ENCODE measurements at regions not wholly inside any gene's neighbourhood (a gene's known extent, or its start where the extent isn't known, plus 50 kb on each side); places are given as distances from the start of the nearest gene placed in this dataset.
"Not testable (repeated sequence)": the region's sequence is repeated elsewhere in the genome, so short reads cannot be mapped to it uniquely, and the experiment has no call there.

DNA sequence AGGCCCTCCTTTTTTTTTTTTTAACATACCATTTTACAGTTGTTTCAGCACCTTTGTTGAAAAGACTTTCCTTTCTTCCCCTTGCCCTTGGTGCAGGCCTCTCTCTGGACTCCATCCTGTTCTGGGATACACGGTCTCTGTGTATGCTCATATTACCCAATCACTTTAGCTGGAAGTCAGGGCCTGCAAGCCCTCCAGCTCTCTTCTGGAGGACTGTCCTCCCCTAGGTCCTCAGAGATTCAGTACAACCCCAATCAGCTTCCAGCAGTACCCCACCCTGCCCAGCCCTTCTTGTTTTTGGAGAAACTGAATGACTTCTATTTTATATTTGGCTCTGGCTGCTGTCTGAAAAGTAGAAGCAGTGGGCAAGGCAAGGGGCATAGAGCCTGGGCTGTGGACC, 270.8 kb downstream of the KLF13 start:
- no peak for DNase-seq (ENCODE audit: low read depth, low spot score)

DNA sequence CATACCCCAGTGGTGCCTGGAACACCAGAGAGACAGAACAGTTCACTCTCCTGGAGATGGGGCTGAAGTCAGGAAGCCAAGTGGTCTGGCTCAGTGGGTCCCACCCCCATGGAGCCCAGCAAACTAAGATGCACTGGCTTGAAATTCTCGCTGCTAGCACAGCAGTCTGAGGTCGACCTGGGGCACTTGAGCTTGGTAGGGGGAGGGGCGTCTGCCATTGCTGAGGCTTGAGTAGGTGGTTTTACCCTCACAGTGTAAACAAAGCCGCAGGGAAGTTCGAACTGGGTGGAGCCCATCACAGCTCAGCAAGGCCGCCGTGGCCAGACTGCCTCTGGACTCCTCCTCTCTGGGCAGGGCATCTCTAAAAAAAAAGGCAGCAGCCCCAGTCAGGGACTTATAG, 272.0 kb downstream of the KLF13 start:
- DNase-seq (ENCODE audit: low read depth, low spot score): peak; percentile 52

DNA sequence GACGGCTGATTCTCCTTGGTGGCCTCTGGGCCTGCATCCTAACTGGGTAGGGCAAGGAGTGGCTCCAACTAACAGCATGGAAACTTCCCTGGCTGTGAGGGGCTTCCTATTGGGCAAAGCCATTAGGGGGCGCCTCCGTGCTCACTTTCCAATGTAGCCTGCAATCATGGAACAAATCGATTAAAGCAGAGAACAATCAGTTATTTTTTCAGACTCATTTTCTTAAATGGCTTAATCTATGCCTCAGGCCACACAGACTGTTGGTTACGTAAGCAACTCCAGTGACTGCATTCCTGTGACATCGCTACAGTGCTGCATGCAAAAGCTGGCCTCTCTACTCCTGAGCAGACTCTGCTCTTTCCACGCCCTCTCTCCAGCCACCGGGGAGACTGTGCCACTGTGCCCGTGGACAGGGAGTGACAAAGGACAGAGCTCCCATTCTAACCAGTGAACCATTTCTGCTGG, 278.9 kb downstream of the KLF13 start:
- no peak for DNase-seq (ENCODE audit: low read depth, low spot score)

DNA sequence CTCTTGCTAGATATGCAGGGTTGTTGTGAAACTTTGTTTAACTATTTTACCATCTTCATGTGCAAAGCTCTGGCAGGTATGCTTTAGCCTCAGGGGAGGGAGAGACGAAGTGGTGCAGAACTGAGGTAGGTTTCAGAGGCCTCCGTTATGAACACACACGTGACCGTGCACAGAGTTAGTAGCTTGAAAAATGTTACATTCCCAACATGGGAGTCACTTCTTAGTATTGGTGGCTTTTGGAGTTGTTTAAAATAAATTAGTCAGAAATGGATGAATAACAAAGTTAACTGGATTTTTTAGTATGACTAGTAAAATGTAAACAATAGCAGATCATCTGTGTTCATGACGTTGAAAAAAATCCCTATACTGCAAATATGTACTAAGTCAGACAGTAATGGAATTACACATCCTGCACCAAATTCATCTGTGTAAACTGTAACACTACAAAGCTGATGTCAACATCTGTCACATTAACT, 279.6 kb downstream of the KLF13 start:
- DNase-seq (ENCODE audit: low read depth, low spot score): no peak

DNA sequence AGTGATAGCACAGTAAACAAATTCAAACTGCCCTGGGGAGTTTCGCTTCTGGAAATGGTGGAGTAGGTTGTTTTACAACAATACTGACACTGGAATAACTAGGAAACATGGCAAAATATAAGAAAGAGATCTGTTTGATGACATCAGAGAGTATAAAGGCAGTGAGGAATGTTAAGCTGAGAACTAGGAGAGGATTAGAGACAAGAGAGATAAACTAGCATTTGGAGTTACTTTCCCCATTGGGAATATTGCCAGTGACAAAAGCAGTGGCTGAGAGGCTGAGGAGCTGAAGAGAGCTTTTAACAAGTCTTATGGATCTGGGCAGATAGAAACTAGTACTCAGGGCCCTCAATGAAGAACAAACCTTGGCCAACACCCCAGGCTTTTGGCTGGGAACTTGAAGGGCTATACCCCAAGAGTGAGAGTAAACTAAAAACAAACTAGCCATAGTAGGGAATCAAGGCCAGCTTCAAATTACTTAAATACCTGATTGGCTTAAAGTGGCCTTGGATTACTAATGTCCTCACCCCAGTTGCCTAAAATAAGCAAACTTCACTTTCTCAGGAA, 280.4 kb downstream of the KLF13 start:
- no peak for DNase-seq (ENCODE audit: low read depth, low spot score)

DNA sequence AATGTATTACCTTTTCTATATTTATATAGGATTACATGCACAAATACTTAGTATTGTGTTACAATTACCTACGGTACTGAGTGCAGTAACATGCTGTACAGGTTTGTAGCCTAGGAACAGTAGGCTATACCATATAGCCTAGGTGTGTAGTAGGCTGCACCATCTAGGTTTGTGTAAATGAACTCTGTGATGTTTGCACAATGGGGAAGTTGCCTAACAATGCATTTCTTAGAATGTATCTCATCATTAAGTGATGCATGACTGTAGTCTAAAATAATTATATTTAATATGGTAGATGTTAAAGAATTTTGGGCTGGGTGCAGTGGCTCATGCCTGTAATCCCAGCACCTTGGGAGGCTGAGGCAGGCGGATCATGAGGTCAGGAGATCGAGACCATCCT, 281.0 kb downstream of the KLF13 start:
- DNase-seq (ENCODE audit: low read depth, low spot score): no peak

DNA sequence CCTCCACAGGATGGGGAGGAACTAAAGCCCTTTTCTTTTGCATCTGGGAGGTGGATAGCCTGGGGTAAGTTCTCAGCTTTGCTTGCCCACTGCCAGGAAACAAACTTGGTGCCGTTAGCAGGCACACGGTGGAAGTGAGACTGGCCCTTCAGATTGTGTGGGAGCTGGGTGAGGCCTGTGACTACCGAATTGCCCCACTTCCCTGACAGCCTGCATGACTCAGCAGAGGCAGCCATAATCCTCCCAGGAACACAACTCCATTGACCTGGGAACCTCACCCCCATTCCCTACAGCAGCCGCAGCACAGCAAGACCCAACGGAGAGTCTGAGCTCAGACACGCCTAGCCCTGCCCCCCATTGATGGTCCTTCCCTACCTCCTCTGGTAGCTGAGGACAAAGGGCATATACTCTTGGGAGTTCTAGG, 282.6 kb downstream of the KLF13 start:
- DNase-seq (ENCODE audit: low read depth, low spot score): no peak

DNA sequence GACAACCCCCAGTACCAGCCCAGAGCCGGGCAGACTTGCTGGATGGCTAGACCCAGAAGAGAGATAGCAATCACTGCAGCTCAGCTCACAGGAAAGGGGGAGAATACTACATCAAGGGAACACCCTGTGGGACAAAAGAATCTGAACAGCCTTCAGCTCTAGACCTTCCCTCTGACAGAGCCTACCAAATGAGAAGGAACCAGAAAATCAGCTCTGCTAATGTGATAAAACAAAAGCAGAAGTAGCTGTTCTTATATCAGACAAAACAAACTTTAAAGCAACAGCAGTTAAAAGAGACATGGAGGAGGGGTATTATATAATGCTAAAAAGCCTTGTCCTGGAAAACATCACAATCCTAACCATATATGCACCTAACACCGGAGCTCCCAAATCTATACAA, 283.3 kb downstream of the KLF13 start:
- DNase-seq (ENCODE audit: low read depth, low spot score): no peak

DNA sequence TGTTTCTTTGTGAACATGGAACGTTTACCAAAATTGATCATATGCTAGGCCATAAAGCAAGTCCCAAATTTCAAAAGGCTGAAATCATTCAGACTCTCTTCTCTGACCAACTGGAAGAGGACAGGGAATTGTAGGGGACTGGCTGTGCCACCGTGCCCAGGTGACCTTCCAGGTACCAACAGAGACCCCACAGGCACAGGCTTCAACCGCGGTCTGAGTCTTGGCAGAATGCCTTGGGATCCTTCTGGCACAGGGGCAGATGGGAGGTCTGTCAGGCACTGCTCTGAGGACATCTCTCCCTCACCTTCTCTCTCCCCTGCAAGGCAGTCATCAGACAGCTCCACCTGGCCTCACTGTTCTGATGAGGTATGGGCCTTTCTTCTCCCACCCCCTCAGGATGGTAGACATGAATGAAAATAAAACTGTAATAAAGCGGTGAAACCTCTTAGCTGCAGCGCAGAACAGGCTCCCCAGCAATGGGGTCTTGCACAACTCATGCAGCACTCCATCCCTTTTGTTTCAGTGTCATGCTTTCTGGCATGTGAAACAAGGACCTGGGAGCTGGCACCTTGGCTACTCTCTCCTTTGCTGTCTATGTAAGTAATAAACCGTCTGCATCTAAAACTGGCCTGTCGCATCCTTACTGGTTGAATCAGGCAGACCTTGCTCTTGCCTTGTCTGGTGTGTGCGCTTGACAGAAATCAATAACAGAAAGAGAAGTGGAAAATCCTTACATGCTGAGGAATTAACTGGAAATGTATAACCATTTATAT, 289.2 kb downstream of the KLF13 start:
- no peak for DNase-seq (ENCODE audit: low read depth, low spot score)

DNA sequence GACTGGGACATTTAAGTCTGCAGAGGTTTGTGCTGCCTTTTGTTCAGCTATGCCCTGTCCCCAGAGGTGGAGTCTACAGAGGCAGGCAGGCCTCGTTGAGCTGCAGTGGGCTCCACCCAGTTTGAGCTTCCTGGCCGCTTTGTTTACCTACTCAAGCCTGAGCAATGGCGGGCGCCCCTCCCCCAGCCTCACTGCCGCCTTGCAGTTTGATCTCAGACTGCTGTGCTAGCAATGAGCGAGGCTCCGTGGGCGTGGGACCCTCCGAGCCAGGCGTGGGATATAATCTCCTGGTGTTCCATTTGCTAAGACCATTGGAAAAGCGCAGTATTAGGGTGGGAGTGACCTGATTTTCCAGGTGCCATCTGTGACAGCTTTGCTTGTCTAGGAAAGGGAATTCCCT, 296.7 kb downstream of the KLF13 start:
- not testable (repeated sequence) for DNase-seq (ENCODE audit: low read depth, low spot score)

DNA sequence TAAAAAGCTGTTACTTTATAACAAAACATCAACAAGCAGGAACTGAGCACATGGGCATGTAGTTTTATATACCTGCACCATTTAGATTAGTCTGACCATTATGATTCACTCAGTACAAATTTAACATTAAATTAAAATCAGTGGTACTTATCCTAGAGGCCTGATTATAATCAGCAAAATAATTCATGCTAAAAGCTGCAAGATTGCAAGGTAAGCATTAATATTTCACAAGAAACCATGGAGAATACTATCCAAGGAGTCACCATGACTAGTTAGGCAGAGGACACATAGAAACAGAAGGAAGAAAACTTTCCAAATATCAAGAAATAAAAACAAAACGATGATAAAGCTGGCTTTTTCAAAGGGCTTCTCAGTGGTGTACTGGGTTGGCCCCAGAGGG, 297.5 kb downstream of the KLF13 start:
- not testable (repeated sequence) for DNase-seq (ENCODE audit: low read depth, low spot score)

DNA sequence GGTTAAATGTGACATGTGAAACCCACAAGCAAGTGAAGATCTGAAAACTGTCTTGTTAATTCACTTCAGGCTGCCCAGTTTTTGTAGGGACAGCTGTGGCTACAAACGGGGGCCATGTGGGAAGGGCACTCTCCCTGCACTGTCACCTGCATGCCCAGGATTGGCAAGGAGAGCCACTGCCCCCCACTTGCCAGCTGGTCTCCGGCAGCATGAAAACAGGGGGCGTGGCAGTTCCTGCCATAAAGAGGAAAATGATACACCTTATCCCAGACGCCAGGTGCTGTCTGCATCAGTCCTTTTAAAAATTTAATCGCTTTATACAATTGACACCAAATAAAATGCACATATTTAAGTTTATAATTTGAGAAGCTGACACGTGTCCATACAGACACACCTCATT, 309.1 kb downstream of the KLF13 start:
- not testable (repeated sequence) for DNase-seq (ENCODE audit: low read depth, low spot score)

DNA sequence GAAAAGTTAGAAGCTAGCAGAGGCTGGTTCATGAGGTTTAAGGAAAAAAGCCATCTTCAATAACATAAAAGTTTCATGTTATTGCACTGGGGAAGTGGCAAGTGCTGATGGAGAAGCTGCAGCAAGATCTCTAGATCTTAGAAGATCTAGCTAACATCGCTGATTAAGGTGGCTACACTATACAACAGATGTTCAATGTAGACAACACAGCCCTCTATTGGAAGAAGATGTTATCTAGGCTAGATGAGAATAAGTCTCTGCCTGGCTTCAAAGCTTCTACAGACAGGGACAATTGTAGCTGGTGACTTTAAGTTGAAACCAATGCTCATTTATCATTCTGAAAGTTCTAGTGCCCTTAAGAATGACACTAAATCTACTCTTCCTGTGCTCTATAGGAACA, 310.3 kb downstream of the KLF13 start:
- not testable (repeated sequence) for DNase-seq (ENCODE audit: low read depth, low spot score)

DNA sequence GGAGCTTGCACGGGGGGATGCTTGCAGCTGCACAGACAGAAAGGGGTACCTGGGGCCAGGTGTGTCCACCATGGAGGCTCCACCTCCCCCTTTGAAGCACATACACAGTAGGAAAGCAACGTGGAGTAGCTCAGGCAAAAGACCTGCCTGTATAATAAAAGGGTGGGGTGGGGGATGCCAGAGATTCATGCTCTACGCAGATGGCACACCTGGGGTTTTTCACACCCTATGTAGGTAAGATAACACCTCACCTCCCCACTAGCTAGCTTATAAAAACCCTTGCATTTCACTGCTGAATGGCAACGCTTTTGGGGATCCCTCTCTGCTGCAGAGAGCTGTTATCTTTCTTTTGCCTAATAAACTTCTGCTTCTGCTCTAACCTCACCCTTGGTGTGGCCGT, 317.3 kb downstream of the KLF13 start:
- DNase-seq (ENCODE audit: low read depth, low spot score): not testable (repeated sequence)

DNA sequence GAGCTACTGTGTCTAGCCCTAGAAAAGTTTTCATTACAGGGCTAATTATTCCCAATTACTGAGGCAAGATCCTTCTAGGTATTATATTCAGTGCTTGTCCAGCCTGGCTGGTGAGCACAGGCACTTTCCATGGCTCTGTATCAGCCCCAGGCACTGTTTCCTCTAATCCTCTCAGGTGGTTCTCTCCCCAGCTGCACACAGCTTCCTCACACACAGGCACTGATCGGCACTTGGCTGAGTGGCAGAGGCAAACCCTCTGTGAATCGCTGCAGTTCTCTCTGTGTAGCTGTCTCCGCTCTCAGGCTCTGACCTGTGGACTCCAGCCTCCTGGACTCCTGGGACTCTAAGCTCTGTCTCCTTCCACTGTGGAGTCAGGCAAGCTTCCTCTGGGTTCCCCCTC, 318.1 kb downstream of the KLF13 start:
- DNase-seq (ENCODE audit: low read depth, low spot score): not testable (repeated sequence)

DNA sequence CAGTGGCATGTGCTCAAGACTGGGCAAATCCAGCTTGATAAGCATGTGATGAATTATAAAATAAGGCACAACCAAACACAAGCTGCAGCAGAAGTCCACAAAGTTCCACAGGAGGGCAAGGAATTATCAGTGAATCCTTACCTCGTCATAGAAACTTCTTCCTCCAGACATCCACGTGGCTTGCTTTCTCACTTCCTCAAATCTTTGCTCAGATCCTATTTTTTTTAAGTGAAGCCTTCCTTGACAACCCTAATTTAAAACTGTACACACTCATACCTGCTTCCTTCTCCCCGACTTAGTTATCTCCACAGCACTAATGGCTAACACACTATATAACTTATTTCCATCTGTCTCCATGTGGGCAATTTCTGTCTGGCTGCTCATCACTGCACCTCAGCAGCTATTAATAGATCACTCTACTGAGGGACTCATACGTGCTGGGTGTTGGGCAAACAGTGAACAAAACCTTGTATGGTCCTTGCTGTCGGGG, 320.7 kb downstream of the KLF13 start:
- DNase-seq (ENCODE audit: low read depth, low spot score): not testable (repeated sequence)

DNA sequence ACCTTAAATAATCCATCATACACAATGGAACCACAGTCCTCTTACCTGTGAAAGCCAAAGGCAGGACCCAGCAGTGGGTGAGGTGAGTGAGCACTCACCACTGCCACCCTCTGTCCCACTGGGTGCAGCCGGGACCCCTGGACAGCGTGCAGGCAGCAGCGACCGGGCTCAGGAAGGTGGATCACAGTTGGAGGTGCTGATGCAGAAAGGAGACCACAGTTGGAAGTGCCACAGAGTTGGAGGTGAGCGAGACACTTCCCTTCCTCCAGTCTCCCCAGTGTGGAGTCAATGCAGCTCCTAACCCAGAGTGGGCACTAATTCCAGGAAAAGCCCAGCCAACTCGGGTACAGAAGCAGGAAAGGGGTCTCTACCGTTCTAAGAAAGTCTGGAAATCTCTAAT, 323.0 kb downstream of the KLF13 start:
- DNase-seq (ENCODE audit: low read depth, low spot score): not testable (repeated sequence)

DNA sequence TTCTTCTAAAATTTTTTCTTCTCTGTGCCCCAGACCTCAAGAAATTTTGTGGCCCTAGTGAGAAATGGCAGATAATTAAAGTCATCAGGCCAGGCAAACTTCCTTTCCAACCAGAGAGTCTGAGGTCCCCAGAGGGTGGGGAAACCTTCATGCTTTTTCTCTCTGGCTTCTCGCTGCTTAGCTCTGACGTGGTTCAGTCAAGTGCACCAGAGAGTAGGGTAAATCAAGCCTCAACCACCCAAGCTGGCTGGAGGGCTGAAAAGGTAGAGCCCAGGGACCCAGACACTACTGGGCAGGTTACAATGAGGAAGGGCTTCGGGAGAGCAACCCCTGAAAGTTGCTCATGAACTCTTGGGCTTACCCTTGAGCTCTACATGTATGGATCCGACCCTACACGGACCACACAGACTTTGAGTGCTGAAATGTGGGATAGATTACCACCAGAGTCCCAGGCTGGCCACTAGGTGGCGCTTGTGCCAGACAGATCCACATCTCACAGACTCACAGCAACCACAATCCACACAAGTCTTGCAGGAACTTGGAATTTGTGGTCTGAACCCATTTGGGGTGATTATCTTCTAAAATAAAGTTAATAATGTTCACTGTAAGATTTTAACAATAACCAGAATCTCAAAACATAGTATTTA, 323.5 kb downstream of the KLF13 start:
- DNase-seq (ENCODE audit: low read depth, low spot score): not testable (repeated sequence)

DNA sequence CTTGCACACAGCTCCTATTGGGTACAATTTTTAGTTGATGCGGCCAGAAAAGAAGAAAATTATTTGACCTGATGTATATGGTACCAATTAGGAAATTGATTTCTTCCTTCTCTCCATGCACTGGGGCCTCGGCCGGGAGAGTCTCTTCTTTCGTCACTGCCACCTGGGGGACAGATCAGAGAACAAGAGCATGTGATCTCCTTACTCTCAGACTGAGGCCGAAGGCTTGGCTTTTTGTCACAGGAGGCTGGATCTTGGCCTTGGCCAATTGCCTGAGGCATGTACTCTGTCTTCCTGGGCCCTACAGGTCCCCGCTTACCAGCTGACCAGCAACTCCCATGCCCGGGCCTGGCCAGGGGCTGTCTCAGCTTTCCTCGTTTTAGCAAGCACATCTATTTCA, 330.3 kb downstream of the KLF13 start:
- not testable (repeated sequence) for DNase-seq (ENCODE audit: low read depth, low spot score)

DNA sequence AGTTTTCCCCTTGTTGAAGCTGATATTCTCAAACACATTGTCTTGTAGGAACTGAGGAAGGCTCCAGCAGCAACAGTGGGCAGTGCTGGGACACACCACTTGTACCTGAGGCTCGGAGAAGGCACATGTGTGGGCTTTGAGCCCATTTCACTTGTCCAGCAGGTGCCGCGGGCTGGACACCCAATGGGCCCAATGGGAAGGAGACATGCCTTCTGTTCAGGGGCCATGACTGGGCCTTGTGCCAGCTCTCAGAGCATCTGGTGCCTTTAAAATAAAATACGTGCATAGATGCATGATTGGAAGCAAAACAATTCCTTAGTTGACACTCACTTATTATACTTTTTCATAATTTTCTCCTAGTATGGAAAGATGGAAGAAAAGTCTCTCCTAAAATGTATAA, 334.2 kb downstream of the KLF13 start:
- no peak for DNase-seq (ENCODE audit: low read depth, low spot score)

DNA sequence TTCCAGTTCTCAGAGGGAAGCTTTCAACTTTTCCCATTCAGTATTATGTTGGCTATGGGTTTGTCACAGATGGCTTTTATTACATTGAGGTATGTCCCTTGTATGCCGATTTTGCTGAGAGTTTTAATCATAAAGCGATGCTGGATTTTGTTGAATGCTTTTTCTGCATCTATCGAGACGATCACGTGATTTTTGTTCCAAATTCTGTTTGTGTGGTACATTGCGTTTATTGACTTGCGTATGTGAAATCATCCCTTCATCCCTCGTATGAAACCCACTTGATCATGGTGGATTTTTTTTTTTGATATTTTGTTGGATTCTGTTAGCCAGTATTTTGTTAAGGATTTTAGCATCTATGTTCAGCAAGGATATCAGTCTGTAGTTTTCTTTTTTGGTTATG, 339.1 kb downstream of the KLF13 start:
- not testable (repeated sequence) for DNase-seq (ENCODE audit: low read depth, low spot score)

DNA sequence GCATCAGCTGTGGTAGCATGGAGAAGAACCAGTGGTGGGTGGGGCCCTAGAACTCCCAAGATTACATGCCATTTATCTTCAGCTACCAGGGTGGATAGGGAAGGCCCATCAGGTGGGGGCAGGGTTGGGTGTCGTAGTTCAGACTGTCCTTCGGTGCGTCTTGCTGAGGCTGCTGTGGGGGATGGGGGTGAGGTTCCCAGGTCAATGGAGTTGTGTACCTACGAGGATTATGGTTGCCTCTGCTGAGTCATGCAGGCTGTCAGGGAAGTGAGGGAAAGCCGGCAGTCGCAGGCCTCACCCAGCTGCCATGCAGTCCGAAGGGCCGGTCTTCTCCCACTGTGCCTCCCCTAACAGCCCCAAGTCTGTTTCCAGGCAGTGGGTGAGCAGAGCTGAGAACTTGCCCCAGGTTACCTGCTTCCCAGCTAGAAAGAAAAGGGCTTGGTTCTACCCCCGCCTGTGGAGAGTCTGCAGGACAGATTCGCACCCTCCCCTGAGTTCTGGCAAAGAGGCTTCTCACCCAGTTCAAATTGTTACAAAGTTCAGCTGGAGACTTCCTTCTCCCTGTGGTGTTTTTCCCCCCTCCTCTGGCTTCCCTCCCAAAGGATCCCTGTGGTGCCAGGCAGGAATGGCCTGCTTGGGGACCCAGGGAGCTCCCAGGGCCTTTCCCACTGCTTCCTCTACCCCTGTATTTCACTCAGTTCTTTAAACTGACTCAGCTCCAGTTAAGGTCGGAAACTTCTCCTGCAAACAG, 342.7 kb downstream of the KLF13 start:
- not testable (repeated sequence) for DNase-seq (ENCODE audit: low read depth, low spot score)
